HG02970 (cell line): ENCODE measurements at regions not wholly inside any gene's neighbourhood (a gene's known extent, or its start where the extent isn't known, plus 50 kb on each side); places are given as distances from the start of the nearest gene placed in this dataset.

Source experiments
- ATAC-seq: cut with Tn5 transposase; IDR thresholded peaks from one replicate; pipeline ENCODE4 v1.9.1; 2021; ENCODE audit warnings: mild to moderate bottlenecking, moderate library complexity, moderate number of reproducible peaks; ENCODE audit not compliant: unreplicated experiment, low FRiP score

GRCh38 chr1:209364716-209365115 is 218.8 kb upstream of the CAMK1G start:
- ATAC-seq, result no peak

GRCh38 chr1:209367061-209367772 is 216.3 kb upstream of the CAMK1G start:
- no peak for ATAC-seq

GRCh38 chr1:209368864-209369598 is 214.5 kb upstream of the CAMK1G start:
- no peak for ATAC-seq

GRCh38 chr1:209370241-209370995 is 213.1 kb upstream of the CAMK1G start:
- no peak for ATAC-seq

GRCh38 chr1:209375097-209375496 is 208.4 kb upstream of the CAMK1G start:
- no peak for ATAC-seq

GRCh38 chr1:209375671-209376365 is 207.7 kb upstream of the CAMK1G start:
- ATAC-seq, result no peak

- ATAC-seq, result no peak
Measured at GRCh38 chr1:209376774-209377173, 206.7 kb upstream of the CAMK1G start.

- no peak for ATAC-seq
Measured at GRCh38 chr1:209377995-209378394, 205.5 kb upstream of the CAMK1G start.

GRCh38 chr1:209379280-209379679 is 204.2 kb upstream of the CAMK1G start:
- no peak for ATAC-seq

- ATAC-seq, result no peak
Measured at GRCh38 chr1:209380420-209380819, 203.1 kb upstream of the CAMK1G start.

- no peak for ATAC-seq
Measured at GRCh38 chr1:209382231-209383100, 201.0 kb upstream of the CAMK1G start.

GRCh38 chr1:209383422-209383821 is 200.1 kb upstream of the CAMK1G start:
- ATAC-seq, result no peak

- no peak for ATAC-seq
Measured at GRCh38 chr1:209383907-209384709, 199.4 kb upstream of the CAMK1G start.

GRCh38 chr1:209384710-209385550 is 198.6 kb upstream of the CAMK1G start:
- no peak for ATAC-seq

- ATAC-seq, result no peak
Measured at GRCh38 chr1:209386156-209386555, 197.4 kb upstream of the CAMK1G start.

- ATAC-seq, result no peak
Measured at GRCh38 chr1:209387271-209387968, 196.1 kb upstream of the CAMK1G start.

GRCh38 chr1:209387969-209388329 is 195.6 kb upstream of the CAMK1G start:
- ATAC-seq, result no peak

- ATAC-seq, result no peak
Measured at GRCh38 chr1:209388358-209388757, 195.2 kb upstream of the CAMK1G start.
